ENCODE measurements at regions not wholly inside any gene's neighbourhood (a gene's known extent, or its start where the extent isn't known, plus 50 kb on each side); places are given as distances from the start of the nearest gene placed in this dataset.
"Not testable (repeated sequence)": the region's sequence is repeated elsewhere in the genome, so short reads cannot be mapped to it uniquely, and the experiment has no call there.

GRCh38 chr4:108417923-108418322 lies 202.5 kb upstream of the RPL34 start:
- DNase-seq (ENCODE audit: low read depth, low spot score), result no peak
- no peak overlapping the region for H3K27ac ChIP-seq

- DNase-seq (ENCODE audit: low read depth, low spot score), result no peak
- H3K27ac ChIP-seq, result no peak overlapping the region
Observed at GRCh38 chr4:108416831-108417230, 203.5 kb upstream of the RPL34 start.

- no peak for DNase-seq (ENCODE audit: low read depth, low spot score)
- no peak overlapping the region for H3K27ac ChIP-seq
Observed at GRCh38 chr4:108415389-108415788, 205.0 kb upstream of the RPL34 start.

GRCh38 chr4:108411836-108412235 lies 208.5 kb upstream of the RPL34 start:
- no peak for DNase-seq (ENCODE audit: low read depth, low spot score)
- no peak overlapping the region for H3K27ac ChIP-seq

- H3K27ac ChIP-seq; DNase-seq (ENCODE audit: low read depth, low spot score): not testable (repeated sequence)
Observed at GRCh38 chr4:108409691-108410090, 210.7 kb upstream of the RPL34 start.

- DNase-seq (ENCODE audit: low read depth, low spot score), result no peak
- no peak overlapping the region for H3K27ac ChIP-seq
Observed at GRCh38 chr4:108405586-108405985, 214.8 kb upstream of the RPL34 start.

- no peak overlapping the region for H3K27ac ChIP-seq
- DNase-seq (ENCODE audit: low read depth, low spot score), result no peak
Observed at GRCh38 chr4:108400309-108400708, 220.1 kb upstream of the RPL34 start.

GRCh38 chr4:108399610-108400265 lies 220.6 kb upstream of the RPL34 start:
- no peak overlapping the region for H3K27ac ChIP-seq
- no peak for DNase-seq (ENCODE audit: low read depth, low spot score)

GRCh38 chr4:108398836-108399235 lies 221.5 kb upstream of the RPL34 start:
- DNase-seq (ENCODE audit: low read depth, low spot score), result no peak
- no peak overlapping the region for H3K27ac ChIP-seq

GRCh38 chr4:108398316-108398715 lies 222.1 kb upstream of the RPL34 start:
- H3K27ac ChIP-seq, result no peak overlapping the region
- no peak for DNase-seq (ENCODE audit: low read depth, low spot score)

GRCh38 chr4:108397850-108398249 lies 222.5 kb upstream of the RPL34 start:
- DNase-seq (ENCODE audit: low read depth, low spot score), result no peak
- H3K27ac ChIP-seq, result no peak overlapping the region

GRCh38 chr4:108396900-108397497 lies 223.4 kb upstream of the RPL34 start:
- H3K27ac ChIP-seq, result no peak overlapping the region
- no peak for DNase-seq (ENCODE audit: low read depth, low spot score)

GRCh38 chr4:108395786-108396185 lies 224.6 kb upstream of the RPL34 start:
- no peak overlapping the region for H3K27ac ChIP-seq
- DNase-seq (ENCODE audit: low read depth, low spot score), result no peak

GRCh38 chr4:108393890-108394472 lies 225.2 kb upstream of the LEF1 start:
- no peak overlapping the region for H3K27ac ChIP-seq
- no peak for DNase-seq (ENCODE audit: low read depth, low spot score)

GRCh38 chr4:108391701-108392455 lies 223.1 kb upstream of the LEF1 start:
- no peak overlapping the region for H3K27ac ChIP-seq
- no peak for DNase-seq (ENCODE audit: low read depth, low spot score)

- H3K27ac ChIP-seq, result no peak overlapping the region
- no peak for DNase-seq (ENCODE audit: low read depth, low spot score)
Observed at GRCh38 chr4:108385076-108385475, 216.3 kb upstream of the LEF1 start.

GRCh38 chr4:108384544-108384943 lies 215.8 kb upstream of the LEF1 start:
- no peak for DNase-seq (ENCODE audit: low read depth, low spot score)
- H3K27ac ChIP-seq, result no peak overlapping the region

GRCh38 chr4:108383157-108383556 lies 214.4 kb upstream of the LEF1 start:
- no peak overlapping the region for H3K27ac ChIP-seq
- no peak for DNase-seq (ENCODE audit: low read depth, low spot score)

GRCh38 chr4:108382751-108383150 lies 214.0 kb upstream of the LEF1 start:
- DNase-seq (ENCODE audit: low read depth, low spot score), result no peak
- no peak overlapping the region for H3K27ac ChIP-seq

GRCh38 chr4:108378164-108378563 lies 209.4 kb upstream of the LEF1 start:
- DNase-seq (ENCODE audit: low read depth, low spot score), result no peak
- no peak overlapping the region for H3K27ac ChIP-seq

- H3K27ac ChIP-seq, result no peak overlapping the region
- no peak for DNase-seq (ENCODE audit: low read depth, low spot score)
Observed at GRCh38 chr4:108377021-108377420, 208.3 kb upstream of the LEF1 start.

Measured in epithelial cell of prostate (primary cell).